ENCODE measurements at regions not wholly inside any gene's neighbourhood (a gene's known extent, or its start where the extent isn't known, plus 50 kb on each side); places are given as distances from the start of the nearest gene placed in this dataset.

DNA sequence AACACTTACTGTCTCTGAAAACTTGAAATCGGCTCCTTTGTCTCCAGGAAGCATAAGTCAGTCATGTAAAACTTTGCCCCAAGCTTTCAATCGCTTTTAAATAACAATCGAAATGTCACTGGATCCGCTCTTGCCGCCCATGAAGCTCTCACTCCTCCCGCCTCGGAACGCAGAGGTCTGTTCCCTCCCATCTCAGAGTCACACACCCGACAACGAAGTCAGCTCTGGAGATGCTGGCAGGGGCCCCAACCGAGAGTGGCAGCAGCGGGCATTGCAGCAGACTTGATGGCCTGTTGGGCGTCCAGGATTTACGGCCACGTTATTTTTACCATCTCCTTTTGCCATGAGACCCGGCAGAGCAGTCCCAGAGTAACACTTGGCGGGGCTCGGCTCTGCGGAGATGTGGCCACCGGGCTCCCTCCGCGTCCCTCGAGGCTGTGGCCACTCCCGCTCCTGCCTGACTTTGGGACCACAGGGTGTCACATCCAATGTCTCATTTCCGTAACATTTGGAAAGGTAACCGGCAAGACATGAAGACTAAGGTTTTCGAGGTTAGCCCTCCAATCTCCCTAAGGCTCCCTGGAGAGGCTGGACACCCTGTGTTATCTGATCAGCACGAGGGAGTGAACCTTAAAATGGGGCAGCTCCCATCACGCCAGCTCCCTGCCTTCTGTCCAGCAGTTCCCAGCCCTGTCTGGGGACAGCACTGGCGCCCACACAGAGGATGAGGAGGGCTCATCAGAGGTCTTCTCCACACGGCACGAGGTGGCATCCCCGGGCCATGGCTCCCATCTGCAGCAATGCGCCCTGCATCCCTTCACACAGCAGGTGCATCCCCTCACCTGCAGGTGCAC lies 62.8 kb upstream of the ADGRA1 start:
- H3K4me2 ChIP-seq (ENCODE audit: low read length), result no peak overlapping the region
- no peak overlapping the region for H3K27ac ChIP-seq (ENCODE audit: low read depth, low read length, poor library complexity, severe bottlenecking)
- H3K9me2 ChIP-seq (ENCODE audit: insufficient read depth, low read length), result no peaks in the 10 kb centered on the region
- no peak for DNase-seq (ENCODE audit: low spot score)
- no peak for TF ChIP-seq EZH2phosphoT487 (IDR thresholded peaks at IDR 0.05; ENCODE audit: borderline replicate concordance, low read depth, low read length)
- TF ChIP-seq, protein P1, sequence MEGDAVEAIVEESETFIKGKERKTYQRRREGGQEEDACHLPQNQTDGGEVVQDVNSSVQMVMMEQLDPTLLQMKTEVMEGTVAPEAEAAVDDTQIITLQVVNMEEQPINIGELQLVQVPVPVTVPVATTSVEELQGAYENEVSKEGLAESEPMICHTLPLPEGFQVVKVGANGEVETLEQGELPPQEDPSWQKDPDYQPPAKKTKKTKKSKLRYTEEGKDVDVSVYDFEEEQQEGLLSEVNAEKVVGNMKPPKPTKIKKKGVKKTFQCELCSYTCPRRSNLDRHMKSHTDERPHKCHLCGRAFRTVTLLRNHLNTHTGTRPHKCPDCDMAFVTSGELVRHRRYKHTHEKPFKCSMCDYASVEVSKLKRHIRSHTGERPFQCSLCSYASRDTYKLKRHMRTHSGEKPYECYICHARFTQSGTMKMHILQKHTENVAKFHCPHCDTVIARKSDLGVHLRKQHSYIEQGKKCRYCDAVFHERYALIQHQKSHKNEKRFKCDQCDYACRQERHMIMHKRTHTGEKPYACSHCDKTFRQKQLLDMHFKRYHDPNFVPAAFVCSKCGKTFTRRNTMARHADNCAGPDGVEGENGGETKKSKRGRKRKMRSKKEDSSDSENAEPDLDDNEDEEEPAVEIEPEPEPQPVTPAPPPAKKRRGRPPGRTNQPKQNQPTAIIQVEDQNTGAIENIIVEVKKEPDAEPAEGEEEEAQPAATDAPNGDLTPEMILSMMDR (conservative IDR thresholded peaks at IDR 0.05; ENCODE audit: low read length), result no peak
- H4K20me1 ChIP-seq (ENCODE audit: insufficient read depth, low read length), result no peaks in the 10 kb centered on the region
- no peaks in the 10 kb centered on the region for H3K79me2 ChIP-seq (ENCODE audit: insufficient read depth, low read depth, low read length)
- H3K9me3 ChIP-seq (ENCODE audit: low read length), result no peaks in the 10 kb centered on the region
- H3K4me3 ChIP-seq (ENCODE audit: low read depth, low read length, poor library complexity, severe bottlenecking), result no peak overlapping the region
- BruUV-seq (replicated peaks), result no TSS peak
- H2AFZ ChIP-seq (ENCODE audit: low read length), result no peak overlapping the region
- H3K36me3 ChIP-seq (ENCODE audit: insufficient read depth, low read length), result no peaks in the 10 kb centered on the region
- intact Hi-C loops (cut with micrococcal nuclease; ENCODE audit: unreplicated experiment), result no loop called here
- no peaks in the 10 kb centered on the region for H3K4me1 ChIP-seq (ENCODE audit: insufficient read depth, low read length, poor library complexity, severe bottlenecking)
- ChIA-PET POLR2A (no interaction called here), CTCF (ENCODE audit: unreplicated experiment) (no interaction called here)

- ChIA-PET POLR2A (interaction anchor here (0.6 kb wide), 1 partner anchor 22 kb away, joined by 4 read pairs; no protein-coding TSS in a partner anchor), CTCF (ENCODE audit: unreplicated experiment) (no interaction called here)
- Histone ChIP-seq H3K27ac (ENCODE audit: low read depth, low read length, poor library complexity, severe bottlenecking) (no peak overlapping the region), H3K36me3 (ENCODE audit: insufficient read depth, low read length) (no peaks in the 10 kb centered on the region), H3K79me2 (ENCODE audit: insufficient read depth, low read depth, low read length) (no peaks in the 10 kb centered on the region), H2AFZ (ENCODE audit: low read length) (no peak overlapping the region), H3K9me3 (ENCODE audit: low read length) (no peaks in the 10 kb centered on the region), H3K9me2 (ENCODE audit: insufficient read depth, low read length) (no peaks in the 10 kb centered on the region), H3K4me3 (ENCODE audit: low read depth, low read length, poor library complexity, severe bottlenecking) (no peak overlapping the region), H4K20me1 (ENCODE audit: insufficient read depth, low read length) (no peaks in the 10 kb centered on the region), H3K4me1 (ENCODE audit: insufficient read depth, low read length, poor library complexity, severe bottlenecking) (no peaks in the 10 kb centered on the region), H3K4me2 (ENCODE audit: low read length) (no peak overlapping the region)
- intact Hi-C loops (cut with micrococcal nuclease; ENCODE audit: unreplicated experiment), result no loop called here
- TF ChIP-seq EZH2phosphoT487 (IDR thresholded peaks at IDR 0.05; ENCODE audit: borderline replicate concordance, low read depth, low read length), result no peak
- TF ChIP-seq, protein P1 (conservative IDR thresholded peaks at IDR 0.05; ENCODE audit: low read length), result no peak
- BruUV-seq (replicated peaks), result no TSS peak
- DNase-seq (ENCODE audit: low spot score), result no peak
Observed at GRCh38 chr10:133023216-133023843, 64.4 kb upstream of the ADGRA1 start.

- TF ChIP-seq EZH2phosphoT487 (IDR thresholded peaks at IDR 0.05; ENCODE audit: borderline replicate concordance, low read depth, low read length), result no peak
- TF ChIP-seq, protein P1 (conservative IDR thresholded peaks at IDR 0.05; ENCODE audit: low read length), result no peak
- Histone ChIP-seq H3K79me2 (ENCODE audit: insufficient read depth, low read depth, low read length) (no peaks in the 10 kb centered on the region), H3K27ac (ENCODE audit: low read depth, low read length, poor library complexity, severe bottlenecking) (no peak overlapping the region), H3K9me2 (ENCODE audit: insufficient read depth, low read length) (no peaks in the 10 kb centered on the region), H2AFZ (ENCODE audit: low read length) (no peak overlapping the region), H3K9me3 (ENCODE audit: low read length) (no peaks in the 10 kb centered on the region), H3K4me2 (ENCODE audit: low read length) (no peak overlapping the region), H3K4me1 (ENCODE audit: insufficient read depth, low read length, poor library complexity, severe bottlenecking) (no peaks in the 10 kb centered on the region), H3K4me3 (ENCODE audit: low read depth, low read length, poor library complexity, severe bottlenecking) (no peak overlapping the region), H3K36me3 (ENCODE audit: insufficient read depth, low read length) (no peaks in the 10 kb centered on the region), H4K20me1 (ENCODE audit: insufficient read depth, low read length) (no peaks in the 10 kb centered on the region)
- ChIA-PET CTCF (ENCODE audit: unreplicated experiment) (no interaction called here), POLR2A (interaction anchor here (0.6 kb wide), 1 partner anchor 23 kb away, joined by 4 read pairs; no protein-coding TSS in a partner anchor)
- BruUV-seq (replicated peaks), result no TSS peak
- intact Hi-C loops (cut with micrococcal nuclease; ENCODE audit: unreplicated experiment), result no loop called here
- DNase-seq (ENCODE audit: low spot score), result no peak
Observed at GRCh38 chr10:133022776-133023100, 65.0 kb upstream of the ADGRA1 start.

All from OCI-LY7 (cell line).